Upper lobe of right lung (tissue), 1 donor: ENCODE measurements at regions not wholly inside any gene's neighbourhood (a gene's known extent, or its start where the extent isn't known, plus 50 kb on each side); places are given as distances from the start of the nearest gene placed in this dataset.
"Not testable (repeated sequence)": the region's sequence is repeated elsewhere in the genome, so short reads cannot be mapped to it uniquely, and the experiment has no call there.

ENCODE experiments used
- ATAC-seq: fragments of 200-7000 bp; cut with Tn5 transposase; one replicate; pipeline ENCODE4 v1.9.1; 2020; ENCODE audit warnings: mild to moderate bottlenecking, moderate library complexity
- DNase-seq: peaks from one replicate; pipeline ENCODE4 v3.0.0-alpha.2; 2020
- H3K27ac ChIP-seq: fragments of 200-600 bp; one replicate; pipeline ENCODE4 v1.8.0; 2022
- H3K27me3 ChIP-seq: fragments of 200-600 bp; one replicate; pipeline ENCODE4 v1.8.0; 2022; ENCODE audit warnings: mild to moderate bottlenecking
- H3K36me3 ChIP-seq: fragments of 200-600 bp; one replicate; pipeline ENCODE4 v1.8.0; 2022
- H3K4me1 ChIP-seq: fragments of 200-600 bp; one replicate; pipeline ENCODE4 v1.8.0; 2022
- H3K4me3 ChIP-seq: fragments of 200-600 bp; one replicate; pipeline ENCODE4 v1.8.0; 2022; ENCODE audit warnings: mild to moderate bottlenecking
- H3K9me3 ChIP-seq: fragments of 200-600 bp; one replicate; pipeline ENCODE4 v1.8.0; 2022
- intact Hi-C: fragments of 100-400 bp; cut with DNase I; formaldehyde crosslinking; loops from one replicate; pipeline ENCODE4 v1.11.0; 2022
- TF ChIP-seq, protein P1 (sequence below): fragments of 200-600 bp; IDR thresholded peaks from one replicate; pipeline ENCODE4 v1.8.0; 2022; ENCODE audit warnings: antibody characterized with exemption
- donor health status: DM: no; HTN: yes; CAD: no; lungs with severe emphysema.

DNA sequence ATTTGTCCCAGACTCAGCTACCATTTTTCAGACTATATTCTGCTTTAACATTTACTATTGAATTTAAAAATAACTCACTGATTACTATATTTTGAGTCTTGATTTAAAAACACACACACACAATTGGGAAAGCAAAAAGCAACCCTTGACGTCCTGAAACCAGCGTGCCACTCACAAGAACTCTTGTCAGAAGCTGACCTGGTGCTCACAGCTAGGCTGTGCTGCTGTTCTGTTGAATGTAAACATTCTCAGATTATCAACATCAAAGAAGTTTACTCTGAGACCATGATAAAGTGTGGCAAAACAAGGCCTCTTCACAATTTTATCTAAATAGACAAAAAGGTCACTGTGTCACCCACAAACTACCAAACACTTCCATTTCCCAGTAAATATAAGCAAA, 62.6 kb upstream of the CACNA2D1 start:
- Histone ChIP-seq H3K4me3 (no peak overlapping the region), H3K9me3 (no peaks in the 10 kb centered on the region), H3K36me3 (no peaks in the 10 kb centered on the region), H3K27ac (no peak overlapping the region), H3K27me3 (no peaks in the 10 kb centered on the region), H3K4me1 (no peaks in the 10 kb centered on the region)
- no peak for ATAC-seq
- no peak for DNase-seq
- intact Hi-C loops = no loop called here
- TF ChIP-seq, protein P1, sequence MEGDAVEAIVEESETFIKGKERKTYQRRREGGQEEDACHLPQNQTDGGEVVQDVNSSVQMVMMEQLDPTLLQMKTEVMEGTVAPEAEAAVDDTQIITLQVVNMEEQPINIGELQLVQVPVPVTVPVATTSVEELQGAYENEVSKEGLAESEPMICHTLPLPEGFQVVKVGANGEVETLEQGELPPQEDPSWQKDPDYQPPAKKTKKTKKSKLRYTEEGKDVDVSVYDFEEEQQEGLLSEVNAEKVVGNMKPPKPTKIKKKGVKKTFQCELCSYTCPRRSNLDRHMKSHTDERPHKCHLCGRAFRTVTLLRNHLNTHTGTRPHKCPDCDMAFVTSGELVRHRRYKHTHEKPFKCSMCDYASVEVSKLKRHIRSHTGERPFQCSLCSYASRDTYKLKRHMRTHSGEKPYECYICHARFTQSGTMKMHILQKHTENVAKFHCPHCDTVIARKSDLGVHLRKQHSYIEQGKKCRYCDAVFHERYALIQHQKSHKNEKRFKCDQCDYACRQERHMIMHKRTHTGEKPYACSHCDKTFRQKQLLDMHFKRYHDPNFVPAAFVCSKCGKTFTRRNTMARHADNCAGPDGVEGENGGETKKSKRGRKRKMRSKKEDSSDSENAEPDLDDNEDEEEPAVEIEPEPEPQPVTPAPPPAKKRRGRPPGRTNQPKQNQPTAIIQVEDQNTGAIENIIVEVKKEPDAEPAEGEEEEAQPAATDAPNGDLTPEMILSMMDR = no peak

- Histone ChIP-seq H3K27me3 (no peaks in the 10 kb centered on the region), H3K4me3 (no peak overlapping the region), H3K36me3 (no peaks in the 10 kb centered on the region), H3K4me1 (no peaks in the 10 kb centered on the region), H3K9me3 (no peaks in the 10 kb centered on the region), H3K27ac (no peak overlapping the region)
- intact Hi-C loops = no loop called here
- DNase-seq (no peak), ATAC-seq (no peak)
- TF ChIP-seq, protein P1 = no peak
Observed at GRCh38 chr7:82501346-82501745, 57.8 kb upstream of the CACNA2D1 start.

DNA sequence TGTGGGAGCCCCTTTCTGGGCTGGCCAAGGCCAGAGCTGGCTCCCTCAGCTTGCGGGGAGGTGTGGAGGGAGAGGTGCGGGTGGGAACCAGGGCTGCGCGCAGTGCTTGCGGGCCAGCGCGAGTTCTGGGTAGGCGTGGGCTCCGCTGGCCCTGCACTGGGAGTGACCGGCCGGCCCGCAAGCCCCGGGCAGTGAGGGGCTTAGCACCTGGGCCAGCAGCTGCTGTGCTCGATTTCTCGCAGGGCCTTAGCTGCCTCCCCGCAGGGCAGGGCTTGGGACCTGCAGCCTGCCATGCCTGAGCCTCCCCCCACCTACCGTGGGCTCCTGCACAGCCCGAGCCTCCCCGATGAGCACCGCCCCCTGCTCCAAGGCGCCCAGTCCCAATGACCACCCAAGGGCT, 56.0 kb upstream of the CACNA2D1 start:
- H3K9me3 ChIP-seq, H3K4me1 ChIP-seq, intact Hi-C loops, H3K27ac ChIP-seq, H3K27me3 ChIP-seq, ATAC-seq, H3K36me3 ChIP-seq, H3K4me3 ChIP-seq, DNase-seq: not testable (repeated sequence)

- Histone ChIP-seq H3K27me3 (no peaks in the 10 kb centered on the region), H3K4me1 (no peaks in the 10 kb centered on the region), H3K9me3 (no peaks in the 10 kb centered on the region), H3K27ac (no peak overlapping the region), H3K4me3 (no peak overlapping the region), H3K36me3 (no peaks in the 10 kb centered on the region)
- intact Hi-C loops = no loop called here
- ATAC-seq (no peak), DNase-seq (no peak)
- TF ChIP-seq, protein P1 = no peak
Observed at GRCh38 chr7:82494420-82494819, 50.8 kb upstream of the CACNA2D1 start.
